ENCODE measurements at regions not wholly inside any gene's neighbourhood (a gene's known extent, or its start where the extent isn't known, plus 50 kb on each side); places are given as distances from the start of the nearest gene placed in this dataset.

GRCh38 chr13:47066226-47066625, 169.4 kb upstream of the HTR2A start:
- DNase-seq (ENCODE audit: low read depth): no peak
- TF ChIP-seq CTCF (IDR thresholded peaks at IDR 0.05; ENCODE audit: insufficient read depth, low read length, poor library complexity, severe bottlenecking): no peak
- Histone ChIP-seq H3K4me3 (ENCODE audit: low read depth, low read length) (no peak overlapping the region), H3K27me3 (ENCODE audit: control insufficient read depth, insufficient read depth, low read length) (no peaks in the 10 kb centered on the region), H3K36me3 (ENCODE audit: control insufficient read depth, insufficient read depth, low read length) (no peaks in the 10 kb centered on the region)

GRCh38 chr13:47064381-47064780, 167.5 kb upstream of the HTR2A start:
- H3K27me3 ChIP-seq (ENCODE audit: control insufficient read depth, insufficient read depth, low read length): no peaks in the 10 kb centered on the region
- no peak for TF ChIP-seq CTCF (IDR thresholded peaks at IDR 0.05; ENCODE audit: insufficient read depth, low read length, poor library complexity, severe bottlenecking)
- no peak overlapping the region for H3K4me3 ChIP-seq (ENCODE audit: low read depth, low read length)
- no peak for DNase-seq (ENCODE audit: low read depth)
- H3K36me3 ChIP-seq (ENCODE audit: control insufficient read depth, insufficient read depth, low read length): no peaks in the 10 kb centered on the region

- Histone ChIP-seq H3K4me3 (ENCODE audit: low read depth, low read length) (no peak overlapping the region), H3K36me3 (ENCODE audit: control insufficient read depth, insufficient read depth, low read length) (no peaks in the 10 kb centered on the region)
Observed at GRCh38 chr13:47049276-47049989, 152.6 kb upstream of the HTR2A start.

GRCh38 chr13:47046706-47047105, 149.9 kb upstream of the HTR2A start:
- no peak for DNase-seq (ENCODE audit: low read depth)
- Histone ChIP-seq H3K27me3 (ENCODE audit: control insufficient read depth, insufficient read depth, low read length) (no peaks in the 10 kb centered on the region), H3K36me3 (ENCODE audit: control insufficient read depth, insufficient read depth, low read length) (no peaks in the 10 kb centered on the region), H3K4me3 (ENCODE audit: low read depth, low read length) (no peak overlapping the region)
- no peak for TF ChIP-seq CTCF (IDR thresholded peaks at IDR 0.05; ENCODE audit: insufficient read depth, low read length, poor library complexity, severe bottlenecking)

More at GRCh38 chr13:47049276-47049989, 152.6 kb upstream of the HTR2A start:
- no peak for TF ChIP-seq CTCF (IDR thresholded peaks at IDR 0.05; ENCODE audit: insufficient read depth, low read length, poor library complexity, severe bottlenecking)
- no peaks in the 10 kb centered on the region for H3K27me3 ChIP-seq (ENCODE audit: control insufficient read depth, insufficient read depth, low read length)
- DNase-seq (ENCODE audit: low read depth): no peak

- Histone ChIP-seq H3K27me3 (ENCODE audit: control insufficient read depth, insufficient read depth, low read length) (no peaks in the 10 kb centered on the region), H3K36me3 (ENCODE audit: control insufficient read depth, insufficient read depth, low read length) (no peaks in the 10 kb centered on the region), H3K4me3 (ENCODE audit: low read depth, low read length) (no peak overlapping the region)
- DNase-seq (ENCODE audit: low read depth): no peak
- TF ChIP-seq CTCF (IDR thresholded peaks at IDR 0.05; ENCODE audit: insufficient read depth, low read length, poor library complexity, severe bottlenecking): no peak
Observed at GRCh38 chr13:47044842-47045241, 148.0 kb upstream of the HTR2A start.

GRCh38 chr13:47039106-47039505, 142.3 kb upstream of the HTR2A start:
- H3K27me3 ChIP-seq (ENCODE audit: control insufficient read depth, insufficient read depth, low read length): no peaks in the 10 kb centered on the region
- peak; percentile 42 for DNase-seq (ENCODE audit: low read depth)
- no peak for TF ChIP-seq CTCF (IDR thresholded peaks at IDR 0.05; ENCODE audit: insufficient read depth, low read length, poor library complexity, severe bottlenecking)
- H3K4me3 ChIP-seq (ENCODE audit: low read depth, low read length): no peak overlapping the region
- no peaks in the 10 kb centered on the region for H3K36me3 ChIP-seq (ENCODE audit: control insufficient read depth, insufficient read depth, low read length)

Measured in kidney epithelial cell (primary cell).